OCI-LY3 (cell line): ENCODE measurements at regions not wholly inside any gene's neighbourhood (a gene's known extent, or its start where the extent isn't known, plus 50 kb on each side); places are given as distances from the start of the nearest gene placed in this dataset.

Experiments used
- H2AFZ ChIP-seq: fragments of 200-600, 300-600 bp; shearing (Covaris generic); 2 replicates; pipeline ENCODE4 v1.6.0; 2014; ENCODE audit warnings: antibody characterized with exemption, low read depth, low read length
- H3K27ac ChIP-seq: fragments of 200-600, 300-600 bp; sonication (generic); 2 replicates; pipeline ENCODE4 v1.5.1; 2014; ENCODE audit warnings: mild to moderate bottlenecking, low read length, moderate library complexity, mixed read lengths
- H3K27me3 ChIP-seq: fragments of 200-600, 300-600 bp; sonication (generic); 2 replicates; pipeline ENCODE4 v1.6.1; 2014; ENCODE audit warnings: low read depth, low read length, mixed read lengths
- H3K36me3 ChIP-seq: fragments of 200-600, 300-600 bp; sonication (generic); replicated peaks from 2 replicates; pipeline ENCODE3; 2014; ENCODE audit warnings: low read depth, low read length, mixed read lengths
- H3K4me1 ChIP-seq: fragments of 300-600, 200-600 bp; sonication (generic); 2 replicates; pipeline ENCODE4 v1.6.1; 2014; ENCODE audit warnings: low read length, mixed read lengths
- H3K4me2 ChIP-seq: fragments of 200-600, 300-600 bp; sonication (generic); 2 replicates; pipeline ENCODE4 v1.6.1; 2014; ENCODE audit warnings: low read length, mixed read lengths
- H3K4me3 ChIP-seq: fragments of 300-600, 200-600 bp; sonication (generic); 2 replicates; pipeline ENCODE4 v1.5.1; 2014; ENCODE audit warnings: antibody characterized with exemption, mild to moderate bottlenecking, low read length, moderate library complexity
- H3K79me2 ChIP-seq: fragments of 300-600, 200-600 bp; shearing (Covaris generic); 2 replicates; pipeline ENCODE4 v1.6.1; 2014; ENCODE audit warnings: mild to moderate bottlenecking, low read length, mixed read lengths
- H3K9ac ChIP-seq: fragments of 300-600, 200-600 bp; shearing (Covaris generic); 2 replicates; pipeline ENCODE4 v1.6.0; 2014; ENCODE audit warnings: mild to moderate bottlenecking, low read length, moderate library complexity
- H3K9me3 ChIP-seq: fragments of 200-600, 300-600 bp; shearing (Covaris generic); 2 replicates; pipeline ENCODE4 v1.6.1; 2014; ENCODE audit warnings: low read length, mixed read lengths; ENCODE audit not compliant: insufficient read depth
- H4K20me1 ChIP-seq: fragments of 200-600, 300-600 bp; sonication (generic); 2 replicates; pipeline ENCODE4 v1.6.1; 2016; ENCODE audit warnings: low read length, mixed read lengths; ENCODE audit not compliant: insufficient read depth
- EZH2phosphoT487 ChIP-seq: fragments of 200-600 bp; shearing (Covaris generic); IDR thresholded peaks from 2 replicates; pipeline ENCODE4 v1.6.1; 2018; ENCODE audit warnings: antibody characterized with exemption, mixed run types, low read depth
- TF ChIP-seq, protein P1 (sequence below): fragments of 200-600, 300-600 bp; sonication (generic); IDR thresholded peaks from 2 replicates; pipeline ENCODE4 v1.5.1; 2014; ENCODE audit warnings: antibody characterized with exemption, low read length, low read depth

DNA sequence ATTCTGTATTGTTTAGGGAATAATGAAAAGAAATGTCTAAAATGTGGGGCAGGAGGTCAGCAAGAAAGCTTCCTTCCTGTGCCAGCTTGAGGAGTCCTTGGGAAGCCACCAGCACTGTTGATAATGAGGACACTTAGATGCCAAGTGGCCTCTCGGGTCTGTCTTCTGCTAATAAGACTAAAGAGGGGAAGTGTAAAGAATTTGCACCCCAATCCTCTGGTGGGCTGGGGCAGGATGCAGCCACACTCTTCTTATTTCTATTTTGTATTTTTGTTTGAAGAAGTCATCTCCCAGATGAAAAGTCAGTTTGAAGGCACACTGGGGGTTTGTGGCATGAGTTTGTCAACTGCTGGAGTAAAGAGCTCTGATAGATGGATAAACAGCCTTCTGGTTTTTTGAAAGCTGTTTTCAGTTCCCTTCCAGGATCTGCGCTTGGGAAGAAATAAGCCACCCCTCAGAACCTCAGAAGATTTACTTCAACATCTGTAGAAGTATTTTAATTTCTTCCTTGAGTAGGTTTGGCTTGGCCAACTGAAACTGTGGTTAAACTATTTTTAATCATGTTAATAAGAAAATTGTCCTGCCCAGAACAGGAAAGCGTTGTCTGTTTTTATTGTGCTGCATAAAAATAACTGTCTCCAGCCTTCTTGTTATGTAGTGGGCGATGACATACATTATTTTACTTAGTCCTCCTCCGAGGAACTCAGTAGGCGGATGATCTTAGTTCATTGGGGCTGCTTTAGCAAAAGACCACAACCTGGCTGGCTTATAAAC lies 128.8 kb upstream of the GPR26 start:
- Histone ChIP-seq H3K27me3 (no peaks in the 10 kb centered on the region), H3K4me1 (peaks cover 45% of the 10 kb centered on the region), H3K4me2 (peak overlapping the region; percentile 65), H3K9ac (peak overlapping the region; percentile 49), H3K27ac (peak overlapping the region; percentile 86), H3K9me3 (no peaks in the 10 kb centered on the region), H2AFZ (no peak overlapping the region), H3K36me3 (no peaks in the 10 kb centered on the region), H4K20me1 (no peaks in the 10 kb centered on the region), H3K4me3 (peak overlapping the region; percentile 32), H3K79me2 (no peaks in the 10 kb centered on the region)
- no peak for TF ChIP-seq EZH2phosphoT487
- TF ChIP-seq, protein P1, sequence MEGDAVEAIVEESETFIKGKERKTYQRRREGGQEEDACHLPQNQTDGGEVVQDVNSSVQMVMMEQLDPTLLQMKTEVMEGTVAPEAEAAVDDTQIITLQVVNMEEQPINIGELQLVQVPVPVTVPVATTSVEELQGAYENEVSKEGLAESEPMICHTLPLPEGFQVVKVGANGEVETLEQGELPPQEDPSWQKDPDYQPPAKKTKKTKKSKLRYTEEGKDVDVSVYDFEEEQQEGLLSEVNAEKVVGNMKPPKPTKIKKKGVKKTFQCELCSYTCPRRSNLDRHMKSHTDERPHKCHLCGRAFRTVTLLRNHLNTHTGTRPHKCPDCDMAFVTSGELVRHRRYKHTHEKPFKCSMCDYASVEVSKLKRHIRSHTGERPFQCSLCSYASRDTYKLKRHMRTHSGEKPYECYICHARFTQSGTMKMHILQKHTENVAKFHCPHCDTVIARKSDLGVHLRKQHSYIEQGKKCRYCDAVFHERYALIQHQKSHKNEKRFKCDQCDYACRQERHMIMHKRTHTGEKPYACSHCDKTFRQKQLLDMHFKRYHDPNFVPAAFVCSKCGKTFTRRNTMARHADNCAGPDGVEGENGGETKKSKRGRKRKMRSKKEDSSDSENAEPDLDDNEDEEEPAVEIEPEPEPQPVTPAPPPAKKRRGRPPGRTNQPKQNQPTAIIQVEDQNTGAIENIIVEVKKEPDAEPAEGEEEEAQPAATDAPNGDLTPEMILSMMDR = no peak

DNA sequence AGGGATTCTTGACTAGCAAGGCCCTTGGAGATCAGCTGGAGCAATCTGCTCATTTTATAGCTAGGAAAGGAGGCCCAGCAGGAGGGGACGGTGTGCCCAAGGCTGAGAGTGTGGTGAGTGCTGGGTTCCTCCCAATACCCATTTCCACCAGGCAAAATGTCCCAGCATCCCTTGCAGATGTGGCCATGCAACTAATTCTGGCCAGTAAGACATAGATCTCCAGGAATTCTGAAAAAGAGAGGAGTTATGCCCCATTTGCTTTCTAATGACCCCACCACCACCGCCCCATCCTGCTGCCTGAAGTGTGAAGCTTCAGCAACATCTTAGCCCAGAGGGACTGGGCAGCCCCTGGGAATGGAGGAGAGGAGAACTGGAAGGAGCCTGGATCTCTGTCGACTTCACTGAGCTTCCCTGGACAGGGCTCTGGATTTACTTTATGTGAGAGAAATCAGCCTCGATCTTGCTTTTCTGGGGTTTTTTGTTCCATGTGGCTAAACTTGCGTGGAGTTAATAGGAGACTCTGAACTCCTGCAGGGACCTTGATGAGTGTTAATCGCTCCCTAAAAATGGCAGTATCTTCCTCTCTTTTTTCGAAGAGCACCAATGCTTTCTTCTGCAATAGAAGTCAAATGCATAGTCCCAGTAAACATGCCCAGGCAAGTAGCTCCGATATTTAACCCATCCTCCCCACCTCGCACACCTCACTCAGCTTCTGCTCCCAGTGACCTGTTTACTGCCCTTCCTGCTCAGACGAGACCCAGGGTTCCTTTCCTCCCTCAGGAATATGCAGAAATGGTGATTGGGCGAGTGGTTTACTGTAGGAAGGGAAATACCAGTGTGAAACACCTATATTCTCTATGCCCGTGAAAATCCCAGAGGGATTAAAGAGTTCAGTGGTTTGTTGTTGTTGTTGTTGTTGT lies 127.5 kb upstream of the GPR26 start:
- peak overlapping the region; percentile 65 for H3K4me2 ChIP-seq
- peak overlapping the region; percentile 86 for H3K27ac ChIP-seq

DNA sequence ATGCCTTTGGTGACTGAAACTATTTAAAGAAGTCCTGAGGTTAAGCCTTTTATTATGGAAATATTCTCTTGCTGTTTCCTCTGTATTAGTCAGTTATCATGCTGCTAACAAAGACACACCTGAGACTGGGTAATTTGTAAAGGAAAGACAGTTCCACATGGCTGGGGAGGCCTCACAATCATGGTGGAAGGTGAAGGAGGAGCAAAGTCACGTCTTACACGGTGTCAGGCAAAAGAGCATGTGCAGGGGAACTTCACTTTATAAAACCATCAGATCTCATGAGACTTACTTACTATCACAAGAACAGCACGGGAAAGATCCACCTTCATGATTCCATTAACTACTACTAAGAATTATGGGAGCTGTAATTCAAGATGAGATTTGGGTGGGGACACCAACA lies 121.2 kb upstream of the GPR26 start:
- H3K4me1 ChIP-seq = no peaks in the 10 kb centered on the region
- H3K27me3 ChIP-seq = no peaks in the 10 kb centered on the region
- H3K9ac ChIP-seq = no peak overlapping the region
- H3K36me3 ChIP-seq = no peaks in the 10 kb centered on the region
- no peak overlapping the region for H3K27ac ChIP-seq
- H4K20me1 ChIP-seq = no peaks in the 10 kb centered on the region
- no peaks in the 10 kb centered on the region for H3K9me3 ChIP-seq
- TF ChIP-seq, protein P1 = no peak
- no peak for TF ChIP-seq EZH2phosphoT487
- H3K79me2 ChIP-seq = no peaks in the 10 kb centered on the region
- H2AFZ ChIP-seq = no peak overlapping the region
- H3K4me2 ChIP-seq = no peak overlapping the region
- H3K4me3 ChIP-seq = no peak overlapping the region

More for the DNA sequence above, 127.5 kb upstream of the GPR26 start:
- H3K9me3 ChIP-seq = no peaks in the 10 kb centered on the region
- TF ChIP-seq EZH2phosphoT487 = no peak
- TF ChIP-seq, protein P1 = no peak
- H3K36me3 ChIP-seq = no peaks in the 10 kb centered on the region
- H2AFZ ChIP-seq = peak overlapping the region; percentile 43
- peak overlapping the region; percentile 49 for H3K9ac ChIP-seq
- no peaks in the 10 kb centered on the region for H4K20me1 ChIP-seq
- H3K79me2 ChIP-seq = no peaks in the 10 kb centered on the region
- H3K27me3 ChIP-seq = no peaks in the 10 kb centered on the region
- peak overlapping the region; percentile 32; the same call in 1 of the 2 replicates for H3K4me3 ChIP-seq
- peaks cover 45% of the 10 kb centered on the region for H3K4me1 ChIP-seq

DNA sequence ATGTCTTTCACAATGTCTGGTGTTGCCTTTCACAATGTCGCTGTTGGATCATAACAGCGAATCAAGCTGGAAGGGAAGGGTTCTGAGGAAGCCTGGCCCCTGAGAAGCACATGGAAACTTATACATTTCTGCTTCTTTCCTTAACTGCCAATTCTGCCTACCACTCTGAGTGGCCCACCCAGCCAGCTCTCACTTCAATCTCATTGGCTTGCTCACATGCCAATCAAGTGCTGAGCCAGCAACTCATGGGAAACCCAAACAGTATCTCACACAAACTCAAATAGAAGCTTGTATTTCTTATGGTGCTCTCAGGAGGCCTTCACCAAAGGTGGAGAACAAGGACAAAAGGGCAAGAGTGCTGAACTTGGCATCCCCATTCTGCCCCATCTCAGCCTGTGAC lies 117.4 kb upstream of the GPR26 start:
- no peaks in the 10 kb centered on the region for H3K79me2 ChIP-seq
- no peaks in the 10 kb centered on the region for H4K20me1 ChIP-seq
- H3K4me3 ChIP-seq = no peak overlapping the region
- no peak overlapping the region for H3K4me2 ChIP-seq
- peaks cover 32% of the 10 kb centered on the region for H3K4me1 ChIP-seq
- no peak overlapping the region for H3K27ac ChIP-seq
- TF ChIP-seq, protein P1 = no peak
- no peak for TF ChIP-seq EZH2phosphoT487
- H2AFZ ChIP-seq = no peak overlapping the region
- H3K9ac ChIP-seq = no peak overlapping the region
- H3K27me3 ChIP-seq = no peaks in the 10 kb centered on the region
- no peaks in the 10 kb centered on the region for H3K36me3 ChIP-seq
- no peaks in the 10 kb centered on the region for H3K9me3 ChIP-seq
